Prostate gland (tissue), 2 donors: ENCODE measurements at regions not wholly inside any gene's neighbourhood (a gene's known extent, or its start where the extent isn't known, plus 50 kb on each side); places are given as distances from the start of the nearest gene placed in this dataset.

Experiments used
- CTCF ChIP-seq, 4 experiments: fragments of 200-600 bp in 2 of 4; fragments of 450-650 bp in 2 of 4; sonication (generic) in 2 of 4; IDR thresholded peaks; 1 replicate in 3 of 4; 2 replicates in 1 of 4; pipeline ENCODE4 v1.5.1; 2016 to 2019; ENCODE audit warnings: antibody characterized with exemption in 4 of 4, mild to moderate bottlenecking in 2 of 4, moderate library complexity in 2 of 4
- POLR2A ChIP-seq: fragments of 450-650 bp; IDR thresholded peaks from one replicate; pipeline ENCODE4 v1.6.1; 2016; ENCODE audit warnings: antibody characterized with exemption, mild to moderate bottlenecking

- TF ChIP-seq POLR2A: no peak
- TF ChIP-seq CTCF (IDR thresholded peaks at IDR 0.05): no peak
These were observed 208.1 kb downstream of the PRDM2 start for GRCh38 chr1:13908128-13908527.
